Epidermal melanocyte (primary cell): ENCODE measurements at regions not wholly inside any gene's neighbourhood (a gene's known extent, or its start where the extent isn't known, plus 50 kb on each side); places are given as distances from the start of the nearest gene placed in this dataset.
"Not testable (repeated sequence)": the region's sequence is repeated elsewhere in the genome, so short reads cannot be mapped to it uniquely, and the experiment has no call there.

Experiments used
- DNase-seq: peaks from one replicate; pipeline ENCODE4 v3.0.0; 2011; ENCODE audit warnings: low spot score; ENCODE audit not compliant: insufficient read length

- DNase-seq: no peak
Measured at GRCh38 chr12:29962276-29963035, 178.7 kb upstream of the TMTC1 start.

GRCh38 chr12:29961231-29961630, 177.5 kb upstream of the TMTC1 start:
- no peak for DNase-seq

DNA sequence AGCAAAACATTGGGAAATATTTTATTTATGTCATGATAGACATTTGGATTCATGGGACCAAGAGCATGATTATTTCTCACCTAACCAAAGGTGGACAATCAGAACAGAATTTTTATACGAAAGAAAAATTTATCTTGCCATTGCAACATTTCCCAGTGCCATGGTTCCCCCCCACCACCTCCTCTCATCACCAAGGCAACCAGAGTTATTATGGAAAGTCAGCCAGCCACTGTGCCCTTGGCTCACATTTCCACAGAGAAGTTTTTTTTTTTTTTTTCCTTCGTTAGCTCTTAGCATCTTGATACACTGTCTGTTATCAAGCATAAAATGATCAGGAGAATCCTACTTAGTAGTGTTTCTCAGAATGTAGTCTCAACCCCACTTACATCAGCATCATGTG, 176.4 kb upstream of the TMTC1 start:
- no peak for DNase-seq

GRCh38 chr12:29957835-29958234, 174.1 kb upstream of the TMTC1 start:
- no peak for DNase-seq

- no peak for DNase-seq
Measured at GRCh38 chr12:29945904-29946303, 162.2 kb upstream of the TMTC1 start.

- DNase-seq: no peak
Measured at GRCh38 chr12:29944269-29945000, 160.7 kb upstream of the TMTC1 start.

DNA sequence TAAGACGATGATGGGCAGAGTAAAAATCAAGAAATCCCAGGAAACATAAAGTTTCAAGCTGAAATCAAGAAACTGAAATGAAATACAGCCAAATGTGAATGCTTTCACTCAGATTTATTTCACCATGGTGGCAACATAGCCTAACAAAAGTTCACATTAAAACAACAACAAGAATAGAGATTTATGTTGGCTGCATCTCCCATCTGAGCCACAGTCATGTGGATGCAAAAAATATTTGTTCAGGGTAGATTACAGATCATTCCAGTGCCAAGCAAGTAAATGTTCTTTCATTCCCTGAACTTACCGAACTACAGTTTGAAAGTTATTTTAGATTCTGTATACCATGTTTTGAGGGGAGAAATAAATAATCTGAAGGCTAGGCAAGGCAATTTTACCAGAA, 159.9 kb upstream of the TMTC1 start:
- DNase-seq: no peak

DNA sequence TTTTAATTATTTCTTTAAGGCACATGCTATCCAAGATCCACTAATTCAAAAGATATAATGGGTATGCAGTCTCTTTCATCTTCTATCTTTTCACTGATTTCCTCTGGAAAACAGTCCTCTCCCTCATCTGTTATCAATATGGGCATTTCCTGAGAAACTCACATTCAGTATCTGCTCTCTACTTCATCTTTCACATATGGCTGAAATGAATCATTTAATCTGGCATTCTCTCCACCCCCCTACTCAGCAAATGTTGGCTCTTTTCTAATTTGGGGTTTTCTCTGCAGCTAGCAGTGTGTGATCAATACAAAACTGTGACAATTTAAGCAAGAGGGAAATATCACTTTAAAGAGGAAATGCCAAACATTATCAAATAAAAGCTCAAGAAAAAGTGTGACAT, 157.1 kb upstream of the TMTC1 start:
- DNase-seq: no peak

DNA sequence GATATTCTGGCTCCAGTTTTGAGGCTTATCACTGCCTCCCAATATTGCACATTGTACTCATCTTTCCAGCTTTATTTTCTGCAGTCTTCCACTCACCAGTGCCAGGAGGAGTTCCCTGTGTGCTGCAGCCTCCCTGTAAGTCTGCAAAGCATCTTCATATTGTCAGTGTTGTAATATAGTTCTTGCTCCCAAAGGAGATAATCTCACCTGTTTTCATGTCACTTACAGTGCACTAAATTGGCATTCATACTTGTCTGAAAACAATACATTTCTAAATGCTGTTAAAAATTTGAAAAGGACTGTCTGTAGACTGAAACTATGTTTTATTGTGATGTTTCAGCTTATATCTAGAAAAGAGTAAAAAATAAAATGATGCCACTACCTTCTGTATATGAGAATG, 146.8 kb upstream of the TMTC1 start:
- no peak for DNase-seq

DNA sequence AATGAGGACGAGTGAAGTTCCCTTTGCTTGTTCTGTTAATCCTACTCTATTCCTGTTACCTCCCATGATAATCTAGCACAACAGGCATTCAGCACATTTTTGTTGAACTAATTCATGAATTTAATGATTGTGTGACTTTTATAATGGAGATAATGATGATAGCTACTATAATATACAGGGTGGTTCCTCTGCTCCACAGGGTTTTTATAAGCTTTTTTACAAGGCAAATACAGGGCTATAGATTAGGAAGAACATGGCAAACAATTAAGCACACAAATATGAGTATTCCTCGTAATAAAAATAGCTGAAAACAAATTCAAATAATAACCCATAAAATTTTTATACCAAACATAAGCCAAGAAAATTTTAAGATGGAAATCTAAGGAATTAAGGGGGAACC, 145.6 kb upstream of the TMTC1 start:
- no peak for DNase-seq

- DNase-seq: no peak
Measured at GRCh38 chr12:29921307-29921706, 137.6 kb upstream of the TMTC1 start.

DNA sequence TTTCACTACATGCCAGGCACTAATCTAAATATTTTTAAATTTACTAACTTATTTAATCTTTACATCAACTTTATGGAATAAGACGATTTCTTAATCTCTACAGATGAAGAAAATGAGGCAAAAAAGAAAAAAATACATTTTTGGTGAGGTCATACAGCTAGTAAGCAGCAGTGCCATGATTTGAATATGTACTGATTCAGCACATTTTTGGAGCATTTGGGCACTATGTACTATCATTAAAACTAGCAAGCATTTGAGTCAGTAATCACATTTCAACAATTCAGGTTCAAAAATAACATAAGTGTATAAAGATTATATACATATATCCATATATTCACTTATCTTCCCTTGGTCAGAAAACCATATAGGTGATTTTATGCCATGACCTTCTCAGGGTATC, 124.4 kb upstream of the TMTC1 start:
- DNase-seq: no peak

DNA sequence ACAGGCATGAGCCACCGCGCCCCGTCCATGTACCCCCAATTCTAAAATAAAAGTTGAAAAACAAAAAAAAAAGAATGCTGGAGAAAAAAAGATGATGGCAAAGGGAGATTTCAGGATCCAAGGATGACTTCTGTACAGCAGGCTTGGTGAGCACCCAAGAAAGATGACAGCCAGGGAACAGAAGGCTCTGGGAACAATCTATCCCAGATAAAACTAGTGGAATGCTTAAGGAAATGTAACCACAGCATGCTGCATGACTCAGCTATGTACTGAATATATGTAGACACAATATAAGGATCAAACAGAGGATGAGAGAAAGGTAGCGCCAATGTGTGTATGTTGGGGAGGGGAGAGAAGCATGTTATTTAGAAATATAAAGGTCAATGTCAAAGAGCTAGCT, 123.7 kb upstream of the TMTC1 start:
- DNase-seq: no peak

- no peak for DNase-seq
Measured at GRCh38 chr12:29902043-29902442, 118.3 kb upstream of the TMTC1 start.

GRCh38 chr12:29901585-29901984, 117.8 kb upstream of the TMTC1 start:
- no peak for DNase-seq

DNA sequence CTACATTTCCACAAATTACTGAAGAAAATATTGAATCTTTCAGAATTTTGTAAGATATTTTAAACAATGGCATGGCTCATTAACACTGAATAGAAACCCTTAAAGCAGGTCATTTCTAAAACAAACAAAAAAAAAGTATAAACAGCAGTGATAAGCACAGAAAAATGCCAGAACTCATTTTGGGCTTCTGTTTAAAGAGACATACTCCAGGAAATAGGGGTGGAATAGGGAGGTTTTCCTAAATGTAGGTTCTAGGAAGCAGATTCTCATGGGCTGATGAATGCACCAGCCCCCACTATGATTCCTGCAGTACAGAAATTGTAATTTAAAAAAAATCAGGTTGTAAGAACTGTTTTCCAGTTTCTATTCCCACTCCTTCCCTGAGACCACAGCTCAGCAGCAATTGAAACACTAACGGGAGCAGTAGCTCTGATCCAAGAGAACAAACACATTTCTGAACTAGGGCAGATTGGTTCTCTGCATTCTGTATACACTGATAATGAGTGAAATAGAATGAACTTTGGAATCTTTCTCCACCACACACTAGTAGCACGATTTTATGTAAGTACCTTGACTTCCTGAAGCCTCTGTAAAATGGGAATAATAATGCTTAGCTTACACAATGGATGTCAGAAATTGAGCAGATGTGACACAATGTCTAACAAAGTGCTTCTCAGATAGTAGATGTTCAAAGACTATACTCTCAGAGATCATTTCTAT, 115.6 kb upstream of the TMTC1 start:
- DNase-seq: no peak

GRCh38 chr12:29895966-29896365, 112.2 kb upstream of the TMTC1 start:
- no peak for DNase-seq

- no peak for DNase-seq
Measured at GRCh38 chr12:29893002-29893401, 109.3 kb upstream of the TMTC1 start.

- DNase-seq: no peak
Measured at GRCh38 chr12:29891792-29892191, 108.0 kb upstream of the TMTC1 start.

DNA sequence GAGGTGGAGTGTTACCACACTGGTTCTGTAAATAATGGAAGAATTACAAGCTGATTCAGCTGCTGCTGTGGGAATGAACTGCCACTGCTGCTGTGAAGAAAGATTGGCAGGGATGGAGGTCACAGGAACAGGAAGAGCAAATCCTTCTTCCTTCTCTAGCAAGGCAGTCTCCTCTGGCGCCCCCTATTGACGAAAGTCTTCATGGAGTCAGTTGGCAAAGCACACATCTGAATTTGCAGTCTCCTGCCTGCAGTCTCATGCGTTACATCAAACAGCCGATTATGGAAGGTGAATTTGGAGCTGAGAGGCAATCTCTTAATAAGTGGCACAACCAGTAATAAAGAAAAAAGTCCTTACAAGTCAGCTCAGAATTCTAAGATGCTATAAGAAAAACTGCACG, 106.0 kb upstream of the TMTC1 start:
- no peak for DNase-seq

DNA sequence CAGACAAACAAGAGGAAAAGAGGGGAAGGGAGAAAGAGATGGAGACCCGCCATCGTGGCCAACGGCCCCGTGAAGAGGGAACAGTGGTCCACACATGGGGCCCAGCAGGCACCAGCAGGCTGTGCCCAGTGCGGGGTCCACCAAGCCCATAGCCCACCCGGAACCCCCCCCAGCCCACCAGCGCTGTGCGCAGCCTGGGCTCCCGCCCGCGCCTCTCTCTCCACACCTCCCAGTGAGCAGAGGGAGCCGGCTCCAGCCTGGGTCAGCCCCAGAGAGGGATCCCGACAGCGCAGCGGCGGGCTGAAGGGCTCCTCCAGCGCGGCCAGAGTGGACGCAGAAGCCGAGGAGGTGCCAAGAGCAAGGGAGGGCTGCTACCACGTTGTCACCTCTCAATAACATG, 105.0 kb upstream of the TMTC1 start:
- no peak for DNase-seq

DNA sequence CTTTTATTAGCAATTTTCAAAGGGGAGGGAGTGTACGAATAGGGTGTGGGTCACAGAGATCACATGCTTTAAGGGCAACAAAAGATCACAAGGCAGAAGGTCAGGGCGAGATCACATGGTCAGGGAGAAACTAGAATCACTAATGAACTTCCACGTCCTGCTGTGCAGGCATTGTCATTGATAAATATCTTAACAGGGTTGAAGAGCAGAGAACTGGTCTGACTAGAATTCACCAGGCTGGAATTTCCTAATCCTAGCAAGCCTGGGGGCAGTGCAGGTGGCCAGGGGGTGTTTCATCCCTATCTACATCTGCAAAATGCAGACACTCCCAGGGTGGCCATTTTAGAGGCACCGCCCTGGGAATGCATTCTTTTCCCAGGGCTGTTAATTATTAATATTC, 101.2 kb upstream of the TMTC1 start:
- not testable (repeated sequence) for DNase-seq
